ENCODE measurements at regions not wholly inside any gene's neighbourhood (a gene's known extent, or its start where the extent isn't known, plus 50 kb on each side); places are given as distances from the start of the nearest gene placed in this dataset.

DNA sequence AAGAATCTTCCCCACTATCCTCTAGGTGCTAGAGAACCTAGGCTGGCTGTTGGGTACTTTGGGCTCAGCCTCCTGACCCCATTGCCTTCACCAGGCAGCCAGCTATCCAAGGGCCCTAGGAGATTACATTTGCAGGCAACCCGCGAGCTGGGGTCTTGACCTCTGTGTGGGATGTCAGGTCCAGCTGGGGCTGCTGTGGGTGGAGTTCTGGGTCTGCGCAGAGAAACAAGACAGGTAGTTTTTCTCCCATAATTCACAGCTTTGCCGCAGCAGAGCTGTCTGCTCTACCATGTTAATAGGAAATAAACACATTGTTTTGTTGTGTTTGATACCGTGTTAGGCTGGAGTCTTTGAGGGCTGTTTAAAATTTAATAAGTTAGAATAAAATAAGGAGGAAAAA, 142.8 kb upstream of the PLET1 start:
- no peak for DNase-seq

DNA sequence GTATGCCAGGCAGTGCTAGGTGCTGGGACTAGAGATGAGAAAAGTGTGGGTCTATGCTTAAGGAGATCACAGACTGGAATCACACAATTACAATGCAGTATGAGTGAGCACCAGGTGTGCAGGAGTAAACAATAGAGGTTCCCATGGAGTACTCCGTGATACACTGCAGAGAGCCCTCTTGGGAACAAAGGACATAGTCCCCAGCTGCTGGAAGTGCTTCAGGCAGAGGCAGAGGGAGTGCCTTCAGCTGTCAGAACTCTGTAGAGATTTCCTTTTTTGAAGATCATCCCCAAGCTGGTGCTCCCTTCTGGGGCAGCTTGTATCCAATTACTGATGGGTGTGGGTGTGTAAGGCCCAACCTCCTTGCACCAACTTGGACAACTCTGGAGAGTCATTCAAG, 143.5 kb upstream of the PLET1 start:
- DNase-seq = no peak

DNA sequence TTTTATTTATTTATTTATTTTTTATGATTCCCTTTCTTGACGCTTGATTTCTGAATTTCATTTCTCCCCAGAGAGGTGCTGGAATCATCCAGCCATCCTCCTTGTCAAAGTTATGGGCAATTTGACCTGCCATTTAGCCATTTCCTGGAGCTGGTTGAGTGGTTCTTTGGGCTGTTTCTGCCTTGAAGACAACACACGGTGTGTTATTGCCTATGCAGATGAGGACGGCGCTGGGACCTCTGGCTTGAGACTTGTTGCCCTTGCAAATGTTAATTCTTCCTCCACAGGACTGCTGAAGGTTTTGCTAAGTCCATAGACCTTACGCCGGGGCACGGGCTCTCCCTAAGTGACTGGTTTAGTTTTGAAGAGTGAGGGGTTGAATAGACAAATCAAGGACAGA, 147.9 kb upstream of the PLET1 start:
- no peak for DNase-seq

DNA sequence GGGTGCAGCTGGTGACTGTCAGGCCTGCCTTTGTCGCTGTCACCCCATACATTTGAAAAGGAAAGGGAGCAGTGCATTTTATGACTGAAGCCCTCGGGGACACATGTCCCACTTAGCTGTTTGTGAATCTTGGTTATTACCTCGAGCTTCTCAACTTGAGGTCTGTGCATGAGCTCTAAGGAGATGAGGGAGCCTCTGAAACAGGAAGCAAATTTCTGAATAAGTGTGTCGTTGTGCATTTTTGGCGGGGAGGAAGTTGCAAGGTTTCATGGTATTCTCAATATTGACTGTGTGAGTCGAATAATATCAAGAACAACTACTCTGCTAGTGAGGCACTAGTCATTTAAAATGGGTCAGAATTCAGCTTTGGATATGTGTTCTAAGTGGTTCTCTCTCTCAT, 149.7 kb upstream of the PLET1 start:
- DNase-seq = no peak

DNA sequence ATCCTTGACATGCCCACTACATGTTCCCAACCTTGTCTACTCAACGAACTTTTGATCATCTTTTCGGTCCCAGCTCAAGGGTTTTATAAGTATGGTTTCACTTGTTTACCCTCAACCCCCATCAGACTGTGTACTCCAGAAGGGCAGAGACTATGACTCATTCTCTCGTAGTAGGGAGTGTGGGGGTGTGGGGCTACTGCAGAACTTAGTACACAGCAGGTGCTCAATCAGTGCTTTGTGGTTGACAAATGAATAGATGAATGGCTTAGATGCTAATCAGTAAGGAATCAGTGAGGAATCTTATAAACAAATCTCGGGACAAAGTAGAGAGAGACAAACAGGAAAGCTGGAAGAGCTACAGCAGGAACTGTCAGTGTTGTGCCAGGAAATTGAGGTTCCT, 151.7 kb upstream of the PLET1 start:
- no peak for DNase-seq

DNA sequence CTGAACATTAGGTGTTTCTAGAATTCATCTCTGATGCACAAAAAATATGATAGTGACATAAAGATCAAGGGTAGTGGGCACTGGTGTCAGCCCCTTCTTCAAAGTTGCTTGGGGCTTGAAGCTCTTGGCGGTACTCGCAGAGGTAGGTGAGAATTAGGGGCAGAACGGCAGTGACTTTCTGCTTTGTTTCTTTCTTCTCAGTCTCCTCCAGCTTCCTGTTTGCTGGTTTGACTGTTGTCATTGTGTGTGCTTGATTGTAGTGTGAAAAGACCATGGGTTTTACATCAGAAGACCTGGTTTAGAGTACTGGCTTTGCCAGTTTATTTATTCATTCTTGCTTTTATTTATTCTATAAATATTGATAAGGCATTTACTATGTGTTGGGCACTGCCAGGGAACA, 156.7 kb upstream of the PLET1 start:
- DNase-seq = no peak

DNA sequence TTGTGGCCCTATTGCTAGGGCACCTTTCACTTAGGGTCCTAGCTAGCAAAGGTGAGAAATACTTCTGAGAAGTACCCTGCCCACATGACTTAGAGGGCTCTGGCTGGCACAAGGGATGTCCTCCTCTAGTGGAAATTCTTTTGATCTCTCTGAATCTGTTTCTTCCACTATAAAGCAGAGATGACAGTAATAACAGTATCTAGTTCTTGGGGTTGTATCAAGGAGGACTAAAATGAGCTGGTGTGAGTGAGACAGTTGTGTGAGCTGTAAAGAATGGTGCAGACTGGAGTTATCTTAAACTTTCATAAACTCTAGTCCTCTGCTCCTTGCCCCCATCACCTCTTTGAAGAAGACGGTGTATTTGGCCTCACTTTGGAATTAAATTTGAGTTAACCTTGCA, 157.8 kb upstream of the PLET1 start:
- DNase-seq = no peak

DNA sequence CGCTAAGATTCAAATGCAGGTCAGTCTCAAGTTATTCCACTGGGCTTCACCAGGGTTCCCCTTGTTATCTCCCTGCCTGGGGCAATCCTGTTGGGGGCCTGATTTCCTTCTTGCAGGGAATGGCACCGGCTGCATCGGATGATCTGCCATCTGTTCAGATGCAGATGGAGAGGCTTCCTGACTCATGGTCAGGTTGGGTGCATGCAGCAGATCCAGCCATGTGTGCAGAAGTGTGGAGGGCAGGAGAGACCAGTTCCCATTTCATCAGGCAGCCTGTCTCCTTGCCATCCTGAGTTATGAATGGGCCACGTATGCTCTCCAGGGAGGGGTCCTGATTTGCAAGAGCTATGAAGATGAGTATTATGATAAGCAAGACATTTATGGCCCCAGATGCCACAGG, 161.2 kb upstream of the PLET1 start:
- no peak for DNase-seq

DNA sequence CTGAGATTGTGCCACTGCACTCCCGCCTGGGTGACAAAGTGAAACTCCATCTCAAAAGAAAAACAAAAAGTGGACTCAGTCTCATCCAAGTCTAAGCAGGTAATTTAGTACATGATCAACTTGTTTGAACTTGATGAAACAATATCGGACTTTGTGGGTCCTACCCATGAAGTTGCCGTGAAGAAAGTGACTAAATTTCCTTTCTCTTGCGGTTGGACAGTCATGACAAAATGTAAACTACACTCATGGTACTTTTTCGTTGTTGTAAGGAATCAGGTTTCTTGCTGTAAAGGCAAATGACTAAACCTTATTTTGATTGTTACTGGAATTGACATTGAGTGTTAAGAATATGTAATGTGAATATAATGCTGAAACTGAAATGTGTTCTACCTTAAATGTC, 164.5 kb upstream of the PLET1 start:
- no peak for DNase-seq

DNA sequence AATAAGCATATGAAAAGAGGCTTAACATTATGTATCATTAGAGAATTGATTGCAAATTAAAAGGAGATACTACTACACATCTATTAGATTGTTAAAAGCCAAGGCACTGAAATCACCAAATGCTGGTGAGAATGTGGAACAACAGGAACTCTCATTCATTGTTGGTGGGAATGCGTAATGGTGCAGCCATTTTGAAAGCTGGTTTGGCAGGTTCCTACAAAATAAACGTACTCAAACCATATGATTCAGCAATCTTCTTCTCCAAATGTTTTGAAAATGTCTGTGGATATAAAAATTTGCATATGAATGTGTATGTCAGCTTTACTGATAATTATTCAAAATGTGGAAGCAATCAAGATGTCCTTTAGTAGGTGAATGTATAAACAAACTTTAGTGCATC, 176.4 kb upstream of the PLET1 start:
- DNase-seq = no peak

DNA sequence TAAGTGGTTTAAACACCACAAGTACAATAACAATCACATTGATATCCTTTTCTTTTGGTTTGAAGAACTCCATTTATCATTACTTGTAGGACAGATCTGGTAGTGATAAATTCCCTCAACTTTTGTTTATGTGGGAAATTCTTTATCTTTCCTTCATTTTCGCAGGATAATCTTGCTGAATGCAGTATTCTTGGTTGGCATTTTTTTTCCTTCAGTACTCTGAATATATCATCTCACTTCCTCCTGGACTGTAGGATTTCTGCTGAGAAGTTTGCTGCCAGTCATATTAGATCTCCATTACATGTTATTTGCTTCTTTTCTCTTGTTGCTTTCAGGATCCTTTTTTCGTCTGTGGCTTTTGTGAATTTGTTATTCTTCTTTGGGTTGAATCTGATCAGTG, 179.0 kb upstream of the PLET1 start:
- no peak for DNase-seq

DNA sequence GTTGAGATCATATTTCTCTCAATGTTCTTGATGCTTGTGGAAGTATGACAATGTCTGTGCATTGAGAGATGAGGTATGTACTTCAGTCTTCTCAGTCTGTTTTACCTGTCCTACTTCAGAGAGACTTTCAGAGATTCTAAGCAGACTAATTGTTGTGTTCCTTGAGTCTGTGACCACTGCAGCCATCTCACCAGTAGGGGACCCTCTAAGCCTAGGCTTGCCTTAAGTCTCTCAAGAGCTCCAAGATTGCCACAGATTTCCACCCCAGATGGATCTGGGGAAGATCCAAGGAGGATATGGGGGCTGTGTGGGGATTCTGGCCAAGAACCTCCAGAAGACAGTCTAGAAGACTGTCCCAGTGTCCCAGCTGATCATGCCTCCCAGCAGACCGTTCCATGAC, 179.9 kb upstream of the PLET1 start:
- DNase-seq = no peak

DNA sequence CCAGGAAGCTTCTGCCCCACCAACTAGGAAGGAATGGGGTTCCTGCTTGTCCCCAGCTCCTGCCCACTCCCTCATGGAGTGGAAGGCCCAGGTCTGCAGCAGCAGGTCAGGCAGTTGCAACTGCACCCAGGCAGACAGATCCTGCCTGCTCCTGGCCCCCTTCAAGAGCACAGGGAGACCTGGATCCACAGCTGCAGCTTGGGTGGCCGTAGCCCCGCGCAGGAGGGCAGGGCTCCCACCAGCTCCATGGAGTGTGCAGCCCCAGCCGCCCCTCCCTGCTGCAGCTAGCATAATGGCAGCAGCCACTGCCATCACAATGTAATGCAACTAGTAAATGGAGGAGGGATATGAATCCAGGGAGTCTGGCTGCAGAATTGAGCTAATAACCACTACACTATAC, 187.5 kb upstream of the PLET1 start:
- no peak for DNase-seq

DNA sequence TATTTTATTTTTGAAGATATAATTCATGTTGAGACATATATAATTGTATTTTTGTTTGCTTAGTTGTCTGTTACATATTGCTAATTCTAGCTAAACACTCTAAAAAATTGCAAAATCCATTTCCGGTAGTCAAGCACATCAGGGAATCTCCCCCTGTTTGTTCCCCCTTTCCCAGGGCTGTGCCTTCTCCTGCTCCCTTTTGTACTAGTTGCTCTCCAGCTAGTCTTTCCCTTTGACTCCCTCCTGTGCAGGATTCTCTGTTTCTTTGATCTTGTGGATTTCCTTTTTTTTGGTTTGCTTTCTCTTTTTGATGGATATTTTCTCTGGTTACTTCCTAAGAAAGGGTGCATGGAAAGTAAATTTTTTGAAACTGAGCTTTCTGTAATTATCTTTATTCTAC, 188.1 kb upstream of the PLET1 start:
- DNase-seq = no peak

DNA sequence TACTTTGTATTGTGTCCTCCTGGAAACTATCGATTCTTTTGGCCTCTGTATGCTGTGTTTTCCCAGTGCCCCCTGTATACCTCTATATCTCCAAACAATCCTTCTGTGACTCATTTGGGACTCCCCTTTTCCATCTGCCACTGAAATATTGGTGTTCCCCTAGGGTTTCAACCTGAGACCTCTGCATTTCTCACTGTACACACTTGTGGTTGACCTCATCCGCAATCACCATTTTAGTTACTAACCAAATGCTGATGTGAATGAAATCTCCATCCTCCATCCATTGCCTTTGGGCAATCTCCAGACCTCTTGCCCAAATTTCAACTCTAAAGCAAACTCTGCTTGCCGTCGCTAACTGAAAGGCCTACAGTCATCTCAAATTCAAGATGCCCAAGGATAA, 190.6 kb upstream of the PLET1 start:
- DNase-seq = no peak

DNA sequence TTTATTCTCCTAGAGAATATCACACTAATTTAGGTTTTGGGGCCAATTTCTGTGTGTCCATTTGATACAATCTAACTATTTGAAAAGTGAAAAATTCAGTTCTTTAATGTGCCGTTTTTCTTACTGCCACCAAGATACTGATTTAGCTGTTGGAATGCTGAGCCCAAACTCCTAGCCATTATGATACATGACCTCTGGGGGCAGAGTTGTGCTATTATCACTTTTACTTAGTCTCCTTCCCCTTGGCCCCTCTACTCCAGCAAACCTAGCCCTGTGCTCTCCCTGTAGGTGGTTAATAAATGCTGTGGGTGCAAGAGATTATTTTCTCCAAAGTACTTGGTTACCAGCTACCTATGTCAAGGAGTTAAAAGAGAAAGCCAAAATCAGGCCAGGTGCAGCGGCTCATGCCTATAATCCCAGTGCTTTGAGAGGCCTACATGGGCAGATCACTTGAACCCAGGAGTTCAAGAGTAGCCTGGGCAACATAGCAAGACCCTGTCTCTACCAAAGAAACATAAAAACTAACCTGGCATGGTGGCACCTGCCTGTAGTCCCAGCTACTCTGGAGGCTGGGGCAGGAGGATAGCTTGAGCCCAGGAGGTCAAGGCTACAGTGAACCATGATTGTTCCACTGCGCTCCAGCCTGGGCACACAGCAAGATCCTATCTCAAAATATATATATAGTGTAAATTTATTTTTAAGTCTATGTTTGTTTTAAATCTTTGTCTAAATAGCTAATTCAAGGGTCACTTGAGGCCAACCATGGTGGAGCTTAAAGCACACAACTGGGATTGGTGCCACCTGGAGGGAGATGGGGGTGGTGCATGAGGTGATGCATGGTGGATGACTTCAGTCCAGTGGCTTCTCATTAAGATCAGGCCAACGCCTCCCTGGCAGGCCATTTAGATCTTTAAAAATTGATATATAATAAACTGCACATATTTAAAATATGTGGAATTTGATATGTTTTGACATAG, 193.2 kb upstream of the PLET1 start:
- peak; percentile 54 to 61 for DNase-seq

DNA sequence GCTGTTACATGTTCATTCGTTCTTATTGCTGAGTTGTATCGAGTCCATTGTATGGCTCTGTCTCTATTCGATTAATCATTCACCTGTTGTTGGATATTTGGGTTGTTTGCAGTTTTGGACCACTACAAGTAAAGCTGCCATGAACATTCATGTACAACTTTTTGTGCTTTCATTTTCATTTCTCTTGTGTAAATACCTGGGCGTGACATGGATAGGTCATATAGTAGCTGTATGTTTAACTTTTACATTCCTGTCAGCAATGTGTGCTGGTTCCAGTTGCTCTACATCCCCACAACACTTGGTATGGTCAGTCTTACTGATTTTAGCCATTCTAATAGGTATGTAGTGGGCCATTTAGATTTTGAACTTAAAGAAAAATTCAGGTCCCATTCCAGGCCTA, 194.2 kb upstream of the PLET1 start:
- no peak for DNase-seq

DNA sequence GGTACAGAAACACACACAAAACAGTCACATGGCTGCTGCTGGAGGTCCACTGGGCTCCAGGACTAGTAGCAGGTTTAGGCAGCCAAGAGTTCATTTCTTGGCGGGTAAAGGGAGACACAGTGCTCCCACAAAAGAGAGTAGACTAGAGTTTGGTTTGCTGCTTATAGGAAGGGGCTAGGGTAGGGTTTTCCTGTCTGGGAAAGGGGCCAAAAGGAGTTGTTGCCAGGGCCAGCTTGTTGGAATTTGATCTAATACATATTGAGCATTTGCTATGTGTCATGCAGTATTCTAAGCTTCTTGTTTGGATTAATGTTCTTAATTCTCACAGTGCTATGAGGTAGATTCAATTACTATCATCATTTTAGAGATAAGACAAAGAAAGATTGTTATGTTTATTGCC, 195.1 kb upstream of the PLET1 start:
- no peak for DNase-seq

DNA sequence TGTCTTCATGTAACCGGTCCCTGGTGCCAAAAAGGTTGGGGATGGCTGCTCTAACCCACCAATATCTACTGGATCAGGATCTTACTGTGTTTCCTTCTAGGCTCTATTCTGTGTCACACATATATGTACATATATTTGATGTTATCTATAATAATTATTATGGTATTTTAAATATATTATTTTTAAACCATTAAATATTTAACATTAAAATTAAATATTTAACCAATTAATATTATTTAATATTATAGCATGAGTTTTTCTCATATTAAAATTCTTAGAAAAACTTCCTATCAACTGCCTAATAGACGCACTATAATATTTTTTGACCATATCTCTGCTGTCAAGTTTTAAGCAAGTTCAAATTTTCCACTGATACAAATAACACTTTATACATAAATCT, 196.9 kb upstream of the PLET1 start:
- DNase-seq = no peak

DNA sequence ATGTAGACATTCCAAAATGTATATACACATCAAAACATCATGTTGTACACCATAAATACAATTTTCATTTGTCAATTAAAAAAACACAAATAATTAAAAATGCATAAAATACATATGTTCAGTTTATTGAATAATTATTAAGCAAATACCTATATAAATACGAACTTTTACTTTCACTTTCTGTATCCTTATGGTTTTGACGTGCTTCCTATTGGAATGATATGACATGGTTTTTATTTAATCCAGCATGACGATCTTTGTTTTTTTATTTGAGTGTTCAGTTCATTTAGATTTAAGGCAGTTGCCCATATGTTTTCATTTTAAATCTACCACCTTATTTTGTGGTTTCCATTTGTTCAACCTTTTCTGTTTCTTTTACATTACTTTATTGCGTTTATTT, 198.3 kb upstream of the PLET1 start:
- no peak for DNase-seq

DNA sequence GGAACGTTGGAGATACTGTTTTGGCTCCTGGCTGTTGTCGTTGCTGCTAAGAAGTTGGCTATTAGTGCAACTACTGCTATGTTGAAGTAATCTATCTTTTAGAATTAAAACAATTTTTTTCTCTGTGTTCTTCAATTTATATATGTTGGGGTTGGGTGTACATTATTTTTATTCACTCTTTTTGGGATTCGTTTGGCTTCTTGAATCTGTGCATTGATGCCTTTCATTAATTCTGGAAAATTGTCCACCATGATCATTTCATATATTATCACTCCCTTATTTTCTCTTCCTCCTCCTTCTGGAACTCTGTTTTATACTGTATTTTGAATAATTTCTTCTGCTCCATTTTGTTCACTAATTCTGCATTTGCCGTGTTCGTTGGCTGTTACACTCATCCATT, 199.5 kb upstream of the PLET1 start:
- no peak for DNase-seq

DNA sequence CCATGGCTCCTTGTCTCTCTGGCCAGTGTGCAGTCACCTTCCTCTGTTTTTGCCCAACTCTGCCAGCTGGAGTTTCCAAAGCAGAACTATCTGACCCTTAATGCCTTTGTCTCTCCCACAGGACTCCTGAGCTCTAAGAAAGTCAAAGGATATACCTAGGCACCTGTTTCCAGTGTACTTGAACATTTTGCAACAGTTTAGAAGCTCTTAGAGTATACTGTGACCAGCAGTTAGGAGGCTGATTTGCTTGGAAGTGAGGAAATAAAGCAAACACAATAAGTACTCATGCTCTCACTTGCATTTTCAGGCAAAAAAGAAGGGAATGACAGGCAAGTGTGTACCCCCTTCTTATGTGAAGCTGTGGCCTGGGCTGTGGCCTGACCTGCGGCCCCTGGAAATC, 204.3 kb upstream of the PLET1 start:
- DNase-seq = no peak

DNA sequence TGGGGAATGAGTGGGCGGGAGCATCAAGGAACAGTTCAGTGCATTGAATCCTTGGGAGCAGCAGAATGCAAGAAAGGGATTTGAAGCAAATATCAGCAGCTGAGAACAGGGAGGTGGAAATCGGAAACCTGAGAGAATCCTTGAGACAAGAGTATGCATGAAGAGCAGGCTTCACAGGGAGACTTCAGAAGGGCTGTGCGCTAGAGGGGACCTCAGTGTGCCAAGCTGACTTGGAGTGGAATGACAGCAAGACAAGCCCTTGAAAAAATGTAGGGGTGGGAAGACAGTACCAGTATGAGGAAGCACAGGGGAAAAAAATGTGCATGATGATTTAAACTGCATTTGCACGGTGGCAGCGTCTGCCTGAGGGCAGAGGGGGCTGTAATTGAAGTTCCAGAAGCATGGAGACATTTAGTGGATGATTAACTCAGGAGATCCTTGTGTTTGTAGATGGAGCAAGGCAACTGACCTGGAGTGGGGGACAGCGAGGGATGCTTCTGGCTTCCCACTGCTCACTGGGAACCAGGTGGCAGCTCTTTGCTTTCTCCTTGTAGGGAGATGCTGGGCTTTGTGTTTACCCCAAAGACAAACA, 204.9 kb upstream of the PLET1 start:
- no peak for DNase-seq

DNA sequence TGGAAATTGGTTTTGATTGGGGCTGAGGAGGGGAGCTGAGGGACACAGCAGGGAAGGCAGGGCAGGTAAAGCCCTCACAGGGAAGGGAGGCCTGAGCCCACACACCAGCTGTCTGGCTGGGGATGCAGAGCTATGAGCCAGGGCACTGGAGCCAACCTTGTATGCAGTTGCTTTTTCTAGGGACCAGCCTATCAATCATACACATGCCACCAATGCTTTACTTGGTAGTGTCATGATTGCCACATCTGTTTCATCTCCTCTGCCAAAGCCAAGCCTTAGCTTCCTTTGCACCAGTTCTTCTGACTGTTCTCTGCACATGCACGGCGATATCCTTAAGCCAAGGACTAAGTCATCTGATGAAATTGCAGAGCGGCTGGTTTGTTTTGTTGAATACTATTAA, 207.1 kb upstream of the PLET1 start:
- DNase-seq = no peak

DNA sequence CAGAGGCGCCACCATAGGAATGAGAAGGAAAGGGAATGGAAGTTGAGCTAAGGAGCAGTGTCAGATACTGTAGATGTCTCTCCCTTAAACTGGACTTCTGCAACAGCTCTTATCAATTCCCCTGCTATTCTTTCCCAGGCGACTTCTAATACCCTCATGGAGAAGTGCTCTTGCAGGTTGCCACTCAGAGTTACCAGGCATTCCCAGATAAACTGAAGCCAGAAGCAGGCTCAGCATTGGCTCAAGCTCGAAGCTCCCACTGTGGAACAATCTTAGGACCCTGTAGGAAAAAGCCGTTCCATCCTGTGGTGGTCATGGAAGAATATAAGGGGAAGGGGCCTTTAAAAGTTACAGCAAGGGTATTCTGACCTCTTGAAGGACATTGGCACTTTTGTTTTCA, 208.7 kb upstream of the PLET1 start:
- no peak for DNase-seq

Data from activated CD4-positive, alpha-beta T cell treated with anti-CD3 and anti-CD28 coated beads, Interleukin-2, amount 50 U/mL, for 48 hours (primary cell).